Ecto neural progenitor cell (in vitro differentiated cells): ENCODE measurements at regions not wholly inside any gene's neighbourhood (a gene's known extent, or its start where the extent isn't known, plus 50 kb on each side); places are given as distances from the start of the nearest gene placed in this dataset.
"Not testable (repeated sequence)": the region's sequence is repeated elsewhere in the genome, so short reads cannot be mapped to it uniquely, and the experiment has no call there.

Source experiments
- DNase-seq: peaks from one replicate; pipeline ENCODE4 v3.0.0-alpha.2; 2018; ENCODE audit warnings: low spot score

GRCh38 chr11:29623144-29623722 is 393.6 kb downstream of the KCNA4 start:
- peak; percentile 59 for DNase-seq

- DNase-seq: no peak
Observed at GRCh38 chr11:29616611-29617010, 400.2 kb downstream of the KCNA4 start.

- no peak for DNase-seq
Observed at GRCh38 chr11:29612423-29612822, 404.4 kb downstream of the KCNA4 start.

DNA sequence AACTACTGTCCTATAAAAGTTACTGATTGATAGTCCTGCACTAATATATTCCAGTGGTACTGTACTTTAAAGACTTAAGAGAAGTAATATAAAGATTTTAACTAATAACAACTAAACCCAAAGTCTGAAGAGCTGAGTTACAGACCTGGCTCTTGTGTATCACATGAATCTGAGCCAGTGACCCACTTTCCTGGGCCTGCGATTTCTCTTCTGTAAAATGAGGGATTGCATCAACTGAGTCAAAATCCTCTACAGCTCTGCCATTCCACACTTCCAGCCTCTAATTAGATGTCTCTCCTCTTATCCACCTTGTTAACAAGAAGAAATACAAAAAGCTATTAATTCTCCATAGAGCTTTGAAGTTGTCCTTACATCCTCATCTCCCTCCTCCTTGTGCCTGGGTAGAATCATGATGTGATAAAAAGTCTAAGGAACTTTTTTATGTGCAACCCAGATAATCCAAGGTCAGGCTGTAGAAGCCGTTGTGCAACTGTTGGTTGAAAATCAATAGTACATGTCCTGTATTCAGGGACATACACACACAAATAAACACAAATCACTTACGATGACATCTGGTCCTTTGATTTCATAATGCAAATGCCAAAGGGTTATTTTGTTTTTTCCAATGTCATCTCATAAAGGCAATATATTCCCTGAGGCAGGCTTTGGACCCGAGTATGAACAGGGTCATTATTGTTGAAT is 410.3 kb downstream of the KCNA4 start:
- no peak for DNase-seq

GRCh38 chr11:29600151-29600575 is 416.7 kb downstream of the KCNA4 start:
- DNase-seq: not testable (repeated sequence)

DNA sequence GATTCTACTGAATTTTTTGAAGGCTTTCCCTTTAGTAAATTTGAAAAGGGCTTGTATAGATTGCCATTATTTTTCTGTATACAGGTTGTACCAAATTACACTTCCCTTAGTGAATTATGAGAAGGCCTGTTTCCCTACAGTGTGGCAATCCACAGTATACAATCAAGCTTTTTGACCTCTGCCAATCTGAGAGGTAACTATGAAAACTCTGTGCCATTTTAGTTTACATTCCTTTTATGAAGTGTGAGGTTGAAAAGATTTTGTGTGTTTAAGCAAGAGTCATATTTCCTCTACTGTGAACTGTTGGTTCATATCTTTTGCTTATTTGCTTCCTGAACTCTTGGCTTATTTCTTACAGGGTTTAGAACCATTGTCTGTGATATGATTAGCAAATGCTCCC is 432.5 kb downstream of the KCNA4 start:
- DNase-seq: no peak

DNA sequence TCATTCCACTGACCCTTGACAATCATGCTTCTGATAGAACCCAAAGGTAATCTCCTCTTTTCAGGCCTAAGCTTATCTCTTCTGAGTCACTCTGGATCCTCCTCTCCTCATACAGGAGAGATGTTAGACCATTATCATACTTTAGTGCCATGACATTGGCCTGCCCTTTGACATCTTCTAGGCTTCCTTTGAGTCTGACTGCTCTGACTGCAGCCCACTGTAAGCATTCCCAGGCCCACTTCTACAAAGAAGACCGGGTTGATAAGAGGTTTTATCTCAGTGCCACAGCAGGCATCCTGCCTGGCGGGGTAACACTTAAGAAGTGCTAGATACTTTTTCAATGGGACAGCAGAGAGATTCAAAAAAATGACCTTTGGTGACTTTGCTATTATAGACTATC is 438.0 kb downstream of the KCNA4 start:
- no peak for DNase-seq

DNA sequence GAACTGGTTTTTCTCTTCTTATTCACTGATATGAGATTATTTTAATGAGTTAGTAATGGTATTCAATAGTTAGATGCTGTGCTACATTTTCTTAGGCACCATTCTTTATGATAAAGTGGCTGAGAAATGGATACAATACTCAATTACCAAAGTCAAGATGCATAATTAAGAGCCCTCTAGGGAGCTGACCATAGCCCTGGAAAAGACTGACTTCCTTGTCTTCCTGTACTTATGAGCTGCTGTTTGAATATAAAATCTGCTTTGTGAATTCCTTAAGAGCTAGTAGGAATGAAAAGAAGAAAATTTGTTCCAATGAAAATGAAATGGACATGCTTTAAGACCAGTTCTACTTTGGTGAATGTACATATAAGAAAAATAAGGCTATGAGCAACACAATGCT is 452.3 kb downstream of the KCNA4 start:
- DNase-seq: no peak

GRCh38 chr11:29562183-29562582 is 454.6 kb downstream of the KCNA4 start:
- DNase-seq: no peak

DNA sequence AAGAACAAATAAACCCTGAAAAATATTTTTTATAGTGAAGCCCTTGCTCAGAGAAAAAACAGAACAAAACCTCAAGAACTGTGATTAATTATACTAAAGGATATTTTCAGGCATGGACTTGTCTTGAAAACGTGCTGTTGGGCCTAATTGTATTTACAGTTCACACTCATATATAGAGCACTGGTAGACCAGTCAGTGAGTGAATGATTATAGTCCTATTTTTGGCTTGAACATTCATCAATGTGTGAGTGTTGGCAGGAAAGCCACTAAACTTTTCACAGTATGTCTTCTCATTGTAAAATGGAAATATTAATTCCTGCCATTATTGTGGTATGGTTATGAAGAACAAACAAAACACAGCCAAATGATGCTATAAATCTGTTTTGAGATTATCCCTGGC is 462.8 kb downstream of the KCNA4 start:
- no peak for DNase-seq

DNA sequence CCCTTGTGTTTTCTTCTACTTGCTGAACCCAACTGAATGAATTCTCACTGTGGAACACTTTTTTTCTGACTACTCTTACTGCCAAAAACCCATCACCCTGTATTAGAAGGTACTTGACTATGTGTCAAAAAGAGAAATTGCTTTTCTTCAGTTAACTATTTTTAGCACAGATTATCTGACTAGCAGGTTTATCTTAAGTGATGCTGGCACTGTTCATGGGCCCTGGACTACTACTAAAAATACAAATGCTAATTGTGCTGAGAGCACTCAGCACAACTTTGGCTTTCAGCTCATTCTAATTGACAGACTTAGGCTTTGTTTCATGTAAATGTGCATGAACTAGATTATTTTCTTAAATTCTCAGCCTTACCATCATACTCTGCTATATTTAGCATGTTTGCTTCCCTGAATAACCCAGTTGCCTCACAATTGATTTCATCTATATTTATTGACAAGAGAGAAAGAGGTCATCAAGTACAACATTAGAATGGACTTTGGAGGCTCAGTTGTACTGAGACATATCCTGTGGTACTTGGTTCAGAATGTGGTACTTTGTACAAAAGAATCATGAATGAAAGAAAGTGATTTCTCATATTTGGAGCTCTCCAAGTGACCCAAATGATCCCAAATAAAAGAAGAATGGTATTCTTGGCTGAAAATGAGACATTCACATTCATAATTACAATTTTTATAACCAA is 478.3 kb downstream of the KCNA4 start:
- DNase-seq: no peak

- no peak for DNase-seq
Observed at GRCh38 chr11:29534836-29535235, 482.0 kb downstream of the KCNA4 start.

GRCh38 chr11:29530961-29531360 is 485.9 kb downstream of the KCNA4 start:
- no peak for DNase-seq

DNA sequence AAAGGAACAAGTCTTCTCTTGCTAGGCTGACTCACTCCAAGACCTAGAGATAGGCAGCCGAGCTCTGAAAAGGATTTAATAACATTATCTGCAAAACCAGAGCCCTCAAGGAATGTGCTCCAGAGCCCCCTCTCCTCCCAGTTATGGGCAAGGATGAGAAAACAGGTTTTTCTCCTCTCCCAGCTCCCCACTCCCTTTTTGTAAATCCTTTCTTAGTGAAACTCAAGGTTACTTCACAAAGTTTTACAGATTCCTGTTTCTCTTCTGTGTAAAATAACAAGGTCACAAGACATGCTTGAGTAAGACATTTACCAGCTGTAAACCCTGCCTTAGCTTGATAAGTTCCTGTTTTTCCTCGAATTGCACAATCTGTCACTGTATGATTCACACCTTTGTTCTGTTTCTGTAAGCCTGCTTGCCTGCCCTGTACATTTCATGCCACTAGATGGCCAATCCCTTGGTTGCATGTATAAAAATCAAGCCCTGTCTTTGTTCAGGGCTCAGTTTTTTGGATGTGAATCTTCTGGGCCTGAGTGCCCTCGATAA is 489.4 kb downstream of the KCNA4 start:
- DNase-seq: no peak

DNA sequence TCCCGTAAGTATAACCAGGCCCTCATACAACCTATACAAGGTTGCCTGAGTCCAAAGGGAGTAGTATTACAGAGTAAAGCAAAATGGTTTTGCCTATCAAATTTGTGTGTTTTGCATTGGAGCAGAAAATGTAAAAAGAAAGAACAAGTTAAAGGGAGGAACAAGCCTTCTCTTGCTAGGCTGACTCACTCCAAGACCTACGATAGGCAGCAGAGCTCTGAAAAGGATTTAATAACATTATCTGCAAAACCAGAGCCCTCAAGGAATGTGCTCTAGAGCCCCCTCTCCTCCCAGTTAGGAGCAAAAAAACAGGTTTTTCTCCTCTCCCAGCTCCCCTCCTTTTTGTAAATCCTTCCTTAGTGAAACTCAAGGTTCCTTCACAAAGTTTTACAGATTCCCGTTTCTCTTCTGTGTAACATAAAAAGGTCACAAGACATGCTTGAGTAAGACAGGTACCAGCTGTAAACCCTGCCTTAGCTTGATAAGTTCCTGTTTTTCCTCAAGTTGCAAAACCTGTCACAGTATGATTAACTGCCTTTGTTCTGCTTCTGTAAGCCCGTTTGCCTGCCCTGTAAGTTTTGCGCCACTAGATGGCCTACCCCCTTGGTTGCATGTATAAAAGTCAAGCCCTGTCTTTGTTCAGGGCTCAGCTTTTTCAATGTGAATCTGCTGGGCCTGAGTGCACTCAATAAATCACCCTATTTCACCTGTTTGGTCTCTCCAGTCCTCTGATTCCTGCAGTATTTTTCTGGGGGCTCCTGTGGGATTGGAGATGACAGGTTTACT is 498.2 kb downstream of the KCNA4 start:
- DNase-seq: no peak

DNA sequence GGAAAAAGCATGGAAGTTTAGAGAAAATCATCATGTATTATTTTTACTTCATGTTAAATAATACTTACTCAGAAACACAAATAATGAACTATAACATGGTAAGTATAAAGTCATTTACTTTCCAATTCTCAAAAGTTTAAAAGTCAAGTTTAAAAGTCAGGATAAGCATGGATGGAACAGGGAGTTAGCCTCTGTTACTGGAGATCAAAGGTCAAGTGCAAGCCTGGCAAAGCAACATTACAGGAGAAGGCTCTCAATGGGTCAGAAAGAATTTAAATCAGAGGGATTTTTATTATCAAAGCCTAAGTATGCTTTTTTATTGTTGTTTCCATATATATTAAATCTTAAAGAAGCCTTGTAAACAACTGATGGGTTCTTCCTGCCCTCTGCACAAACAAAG is 505.4 kb downstream of the KCNA4 start:
- DNase-seq: no peak

- DNase-seq: no peak
Observed at GRCh38 chr11:29507376-29507775, 509.5 kb downstream of the KCNA4 start.

DNA sequence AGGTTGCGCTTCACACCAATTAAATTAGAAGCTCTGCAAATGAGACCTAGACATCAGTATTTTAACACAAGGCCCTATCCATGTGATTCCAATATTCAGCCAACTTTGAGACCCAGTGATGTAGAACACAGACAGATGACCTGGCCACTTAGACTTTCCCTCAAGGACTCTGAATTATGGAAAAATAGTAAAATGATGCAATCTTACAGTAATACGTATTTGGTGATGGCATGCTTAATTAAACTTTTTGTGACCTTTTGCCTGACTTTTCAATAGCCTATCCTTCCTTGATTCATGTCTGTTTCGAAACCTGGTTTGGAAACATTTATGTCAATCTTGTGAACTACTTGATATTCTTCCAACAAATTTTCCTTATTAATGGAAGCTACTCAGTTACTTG is 521.2 kb downstream of the KCNA4 start:
- DNase-seq: no peak

DNA sequence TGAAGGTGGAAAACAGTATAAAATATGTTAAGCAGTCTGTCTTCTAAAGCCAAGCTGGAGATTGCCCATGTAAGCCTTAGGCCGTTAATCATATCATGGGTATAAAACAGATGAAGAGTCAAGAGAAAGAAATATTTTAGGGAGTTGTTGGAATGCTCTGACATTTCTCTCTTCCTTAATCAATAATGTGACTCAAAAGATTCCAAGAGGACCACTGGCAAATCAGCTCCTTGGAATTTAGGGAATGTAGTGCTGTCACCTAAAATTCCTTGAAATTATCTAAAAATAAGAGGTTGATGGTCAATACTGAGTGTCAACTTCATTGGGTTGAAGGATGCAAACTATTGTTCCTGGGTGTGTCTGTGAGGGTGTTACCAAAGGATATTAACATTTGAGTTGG is 525.9 kb downstream of the KCNA4 start:
- no peak for DNase-seq

DNA sequence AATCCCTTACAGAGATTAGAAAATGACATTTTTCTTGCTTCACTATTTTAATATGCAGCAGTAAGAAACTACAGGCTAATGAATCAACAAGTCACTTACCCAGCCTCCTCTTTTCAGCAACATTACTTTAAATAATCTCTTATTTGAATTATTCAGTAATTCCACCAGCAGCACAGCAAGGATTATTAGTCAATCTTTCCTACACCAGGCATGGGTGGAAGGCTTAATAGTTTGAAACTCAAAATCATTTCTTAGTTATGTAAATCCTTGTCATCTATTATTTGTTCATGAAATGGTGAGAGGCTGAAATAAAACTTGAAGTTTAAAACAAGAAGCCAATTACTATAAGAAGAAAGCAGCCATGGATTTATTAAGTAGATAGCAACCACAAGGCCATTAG is 530.5 kb downstream of the KCNA4 start:
- no peak for DNase-seq

- DNase-seq: no peak
Observed at GRCh38 chr11:29485641-29486040, 531.2 kb downstream of the KCNA4 start.

GRCh38 chr11:29484548-29484947 is 532.3 kb downstream of the KCNA4 start:
- DNase-seq: no peak
